IMR-90 (cell line): ENCODE measurements at regions not wholly inside any gene's neighbourhood (a gene's known extent, or its start where the extent isn't known, plus 50 kb on each side); places are given as distances from the start of the nearest gene placed in this dataset.

Source experiments
- ATAC-seq: fragments of 200-7000 bp; cut with Tn5 transposase; 2 replicates; pipeline ENCODE4 v1.9.1; 2020; ENCODE audit warnings: low read depth, mild to moderate bottlenecking, moderate library complexity
- BruUV-seq: library from RNA; stranded (reverse); fragments of 400-500 nt; replicated peaks from 2 replicates; lab custom pipeline; 2021; lab: Mats Ljungman, UMichigan
- CTCF ChIA-PET: fragments of 300-600 bp; formaldehyde crosslinking; extraction: SDS; loops from one replicate; lab custom pipeline; 2021; ENCODE audit warnings: antibody characterized with exemption; lab: Yijun Ruan, JAX
- POLR2A ChIA-PET: fragments of 300-600 bp; sonication (Branson Sonifier 250); formaldehyde crosslinking; loops from one replicate; lab custom pipeline; 2022; ENCODE audit warnings: antibody characterized with exemption; ENCODE audit not compliant: unreplicated experiment; lab: Charles Lee
- DNase-seq: peaks from one replicate; pipeline ENCODE4 v3.0.0; 2013
- H2AFZ ChIP-seq: replicated peaks from 2 replicates; pipeline ENCODE3; 2013; ENCODE audit warnings: low read length, mild to moderate bottlenecking; ENCODE audit not compliant: poor library complexity
- H2AK5ac ChIP-seq: 2 replicates; pipeline ENCODE4 v1.6.1; 2013; ENCODE audit warnings: low read depth, low read length, inconsistent platforms
- H2AK9ac ChIP-seq: replicated peaks from 2 replicates; pipeline ENCODE3; 2013; ENCODE audit warnings: mild to moderate bottlenecking, low read depth, low read length, moderate library complexity; ENCODE audit not compliant: poor library complexity
- H2BK120ac ChIP-seq: 2 replicates; pipeline ENCODE4 v1.6.1; 2013; ENCODE audit warnings: low read depth, low read length, inconsistent platforms
- H2BK15ac ChIP-seq: 3 replicates; pipeline ENCODE4 v1.6.1; 2013; ENCODE audit warnings: low read depth, low read length, inconsistent platforms
- H2BK20ac ChIP-seq: 2 replicates; pipeline ENCODE4 v1.6.1; 2013; ENCODE audit warnings: low read depth, mild to moderate bottlenecking, inconsistent platforms, low read length, moderate library complexity
- H2BK5ac ChIP-seq: 2 replicates; pipeline ENCODE4 v1.6.1; 2013; ENCODE audit warnings: mild to moderate bottlenecking, low read depth, low read length, inconsistent platforms; ENCODE audit not compliant: poor library complexity, severe bottlenecking
- H3K14ac ChIP-seq: replicated peaks from 2 replicates; pipeline ENCODE4 v1.6.1; 2013; ENCODE audit warnings: low read depth, low read length, inconsistent platforms
- H3K18ac ChIP-seq: 2 replicates; pipeline ENCODE4 v1.6.1; 2013; ENCODE audit warnings: low read depth, low read length, control low read depth
- H3K23ac ChIP-seq: 2 replicates; pipeline ENCODE4 v1.6.1; 2013; ENCODE audit warnings: low read depth, low read length, inconsistent platforms
- H3K27ac ChIP-seq: 2 replicates; pipeline ENCODE4 v1.5.1; 2013; ENCODE audit warnings: mild to moderate bottlenecking, control low read depth, low read length; ENCODE audit not compliant: insufficient read depth
- H3K27me3 ChIP-seq: 2 replicates; pipeline ENCODE4 v1.6.1; 2013; ENCODE audit warnings: low read length; ENCODE audit not compliant: control insufficient read depth, insufficient read depth
- H3K36me3 ChIP-seq: 2 replicates; pipeline ENCODE4 v1.6.1; 2013; ENCODE audit warnings: low read length, mixed read lengths; ENCODE audit not compliant: control insufficient read depth, insufficient read depth
- H3K4ac ChIP-seq: 2 replicates; pipeline ENCODE4 v1.6.1; 2013; ENCODE audit warnings: low read depth, low read length, inconsistent platforms
- H3K4me1 ChIP-seq: 2 replicates; pipeline ENCODE4 v1.6.1; 2013; ENCODE audit warnings: low read length, mixed read lengths; ENCODE audit not compliant: control insufficient read depth, insufficient read depth
- H3K4me2 ChIP-seq: 2 replicates; pipeline ENCODE4 v1.6.1; 2013; ENCODE audit warnings: low read depth, mild to moderate bottlenecking, control low read depth, low read length, moderate library complexity
- H3K4me3 ChIP-seq: 2 replicates; pipeline ENCODE4 v1.5.1; 2013; ENCODE audit warnings: low read depth, mild to moderate bottlenecking, control low read depth, low read length, moderate library complexity; ENCODE audit not compliant: insufficient read depth
- H3K56ac ChIP-seq: 2 replicates; pipeline ENCODE4 v1.6.1; 2013; ENCODE audit warnings: low read length, inconsistent platforms; ENCODE audit not compliant: insufficient read depth; ENCODE audit errors: extremely low read depth
- H3K79me1 ChIP-seq, 2 experiments: 2 replicates each; pipeline ENCODE4 v1.6.1; 2013; ENCODE audit warnings: low read length in 2 of 2, inconsistent platforms in 1 of 2, low read depth in 1 of 2
- H3K9ac ChIP-seq: 2 replicates; pipeline ENCODE4 v1.6.1; 2013; ENCODE audit warnings: low read depth, low read length, control low read depth
- H3K9me1 ChIP-seq: 2 replicates; pipeline ENCODE4 v1.6.1; 2013; ENCODE audit warnings: low read length, inconsistent platforms; ENCODE audit not compliant: insufficient read depth
- H3K9me3 ChIP-seq: 2 replicates; pipeline ENCODE4 v1.6.1; 2013; ENCODE audit warnings: low read length; ENCODE audit not compliant: control insufficient read depth, insufficient read depth
- H4K20me1 ChIP-seq: 2 replicates; pipeline ENCODE4 v1.6.1; 2013; ENCODE audit warnings: low read length, inconsistent platforms; ENCODE audit not compliant: insufficient read depth
- H4K5ac ChIP-seq: 2 replicates; pipeline ENCODE4 v1.6.1; 2013; ENCODE audit warnings: mild to moderate bottlenecking, low read depth, low read length, control low read depth
- H4K8ac ChIP-seq, 2 experiments: 2 replicates each; pipeline ENCODE4 v1.6.1; 2013; ENCODE audit warnings: low read depth in 2 of 2, low read length in 2 of 2, control low read depth in 1 of 2, inconsistent platforms in 1 of 2
- H4K91ac ChIP-seq: 2 replicates; pipeline ENCODE4 v1.6.1; 2013; ENCODE audit warnings: low read depth, low read length, inconsistent platforms; ENCODE audit not compliant: insufficient read depth
- BHLHE40 ChIP-seq: fragments of 150-350 bp; IDR thresholded peaks from 2 replicates; pipeline ENCODE4 v1.6.1; 2016; ENCODE audit warnings: mild to moderate bottlenecking, low read depth, low read length
- ELK1 ChIP-seq: fragments of 150-350 bp; IDR thresholded peaks from 2 replicates; pipeline ENCODE4 v1.6.1; 2016; ENCODE audit warnings: low read depth, mild to moderate bottlenecking, low read length, moderate library complexity, borderline replicate concordance
- MAZ ChIP-seq: IDR thresholded peaks from 2 replicates; pipeline ENCODE4 v1.6.1; 2012; ENCODE audit warnings: low read depth, mild to moderate bottlenecking, low read length, improper control_type of control experiment, moderate library complexity, borderline replicate concordance
- POLR2A ChIP-seq: IDR thresholded peaks from 2 replicates; pipeline ENCODE4 v1.6.1; 2012; ENCODE audit warnings: mild to moderate bottlenecking, low read depth, low read length
- RCOR1 ChIP-seq: IDR thresholded peaks from 2 replicates; pipeline ENCODE4 v1.6.1; 2012; ENCODE audit warnings: mild to moderate bottlenecking, low read length, improper control_type of control experiment; ENCODE audit not compliant: insufficient replicate concordance
- RFX5 ChIP-seq: IDR thresholded peaks from 2 replicates; pipeline ENCODE4 v1.8.0; 2012; ENCODE audit warnings: low read depth, mild to moderate bottlenecking, low read length, moderate library complexity
- USF2 ChIP-seq: fragments of 150-350 bp; IDR thresholded peaks from 2 replicates; pipeline ENCODE4 v1.6.1; 2017; ENCODE audit warnings: mild to moderate bottlenecking, antibody characterized with exemption, low read length, low read depth
- WGBS, 2 experiments: methylation state at CpG; one replicate each; pipeline versions ENCODE4 v1.1.5 to v1.1.7; 2013; ENCODE audit warnings: missing lambda C conversion rate in 2 of 2; ENCODE audit not compliant: insufficient read length in 1 of 2; ENCODE audit errors: extremely low coverage in 2 of 2; 5-methylcytosine and 5-hydroxymethylcytosine counted together
- dilution Hi-C: fragments of 300-500 bp; cut with HindIII; formaldehyde crosslinking; loops from one replicate; pipeline ENCODE4 v1.14.3; 2018; ENCODE audit warnings: low sequenced_read_pairs; ENCODE audit not compliant: unreplicated experiment
- in situ Hi-C: fragments of 300-500 bp; cut with MboI; formaldehyde crosslinking; loops from 3 replicates; pipeline ENCODE4 v1.14.3; 2019; ENCODE audit warnings: low sequenced_read_pairs, inconsistent platforms, mixed read lengths
- intact Hi-C: fragments of 100-400 bp; cut with micrococcal nuclease; formaldehyde crosslinking; loops from 2 replicates; pipeline ENCODE4 v1.10.0; 2022
- TF ChIP-seq, protein P1 (sequence below): conservative IDR thresholded peaks from 2 replicates; pipeline ENCODE4 v1.5.1; 2012; ENCODE audit warnings: mild to moderate bottlenecking, low read depth, low read length, improper control_type of control experiment

DNA sequence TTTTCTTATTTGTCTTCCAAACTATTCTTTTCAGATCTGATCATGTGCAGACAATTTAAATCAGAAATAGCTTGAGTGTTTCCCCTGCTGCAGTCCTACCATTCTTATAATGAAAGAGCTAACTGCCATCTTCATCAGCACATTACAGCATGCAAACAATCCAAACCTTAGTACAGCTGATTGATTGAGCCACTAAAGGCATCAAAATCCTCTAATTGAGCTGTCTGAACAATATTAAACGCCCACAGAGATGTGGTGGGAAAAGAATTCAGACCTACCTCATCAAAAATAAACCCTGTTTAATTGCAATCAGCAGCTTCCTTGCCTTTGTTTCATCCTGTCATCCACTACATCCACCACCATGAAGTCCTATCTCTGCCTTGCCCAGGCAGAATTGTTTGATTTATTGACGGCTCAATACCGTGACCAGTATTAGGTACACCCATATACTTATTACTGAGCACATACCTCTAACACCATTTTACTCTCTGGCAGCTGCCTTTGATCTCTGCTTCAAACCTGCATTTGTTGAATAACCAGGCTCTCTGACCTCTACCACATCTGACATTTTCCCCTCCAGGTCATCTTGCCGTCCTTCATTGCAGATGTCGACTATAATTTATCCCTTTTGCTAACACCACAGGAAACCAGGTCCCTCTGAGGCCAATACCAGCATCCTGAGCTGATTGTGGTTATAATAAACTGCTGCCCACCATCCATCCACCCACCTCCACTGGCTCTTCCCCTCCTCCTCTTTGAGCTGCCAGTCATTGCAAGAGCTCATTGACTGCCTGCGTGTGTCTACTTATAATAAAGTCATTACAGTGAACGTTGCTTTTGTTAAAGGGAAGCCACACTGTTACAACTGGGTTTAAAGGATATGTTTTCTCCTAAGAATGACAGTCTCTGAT lies 78.5 kb downstream of the RBM43 start:
- Histone ChIP-seq H2BK5ac (no peak overlapping the region), H2BK15ac (no peak overlapping the region), H3K4me3 (no peak overlapping the region), H3K14ac (no peak overlapping the region), H4K91ac (no peak overlapping the region), H2BK120ac (no peak overlapping the region), H3K56ac (no peak overlapping the region), H3K4ac (no peak overlapping the region), H3K27me3 (peaks cover 2% of the 10 kb centered on the region), H3K9me1 (no peaks in the 10 kb centered on the region), H2AFZ (no peak overlapping the region), H4K8ac (no peak overlapping the region), H3K18ac (no peak overlapping the region), H3K4me1 (no peaks in the 10 kb centered on the region), H3K9ac (no peak overlapping the region), H4K5ac (no peak overlapping the region), H3K79me1 (no peaks in the 10 kb centered on the region), H2AK9ac (no peak overlapping the region), H3K27ac (no peak overlapping the region), H3K36me3 (no peaks in the 10 kb centered on the region), H4K20me1 (no peaks in the 10 kb centered on the region), H3K23ac (no peak overlapping the region), H2BK20ac (no peak overlapping the region), H2AK5ac (no peak overlapping the region), H3K9me3 (no peaks in the 10 kb centered on the region), H3K4me2 (no peak overlapping the region)
- BruUV-seq, result no TSS peak
- ChIA-PET POLR2A (no interaction called here), CTCF (interaction anchor here (0.7 to 0.8 kb wide), 2 partner anchors 10 to 56 kb away, joined by 3 read pairs; no protein-coding TSS in a partner anchor)
- TF ChIP-seq RCOR1 (no peak), POLR2A (no peak), BHLHE40 (no peak), MAZ (no peak), RFX5 (no peak), USF2 (no peak), ELK1 (no peak)
- TF ChIP-seq, protein P1, sequence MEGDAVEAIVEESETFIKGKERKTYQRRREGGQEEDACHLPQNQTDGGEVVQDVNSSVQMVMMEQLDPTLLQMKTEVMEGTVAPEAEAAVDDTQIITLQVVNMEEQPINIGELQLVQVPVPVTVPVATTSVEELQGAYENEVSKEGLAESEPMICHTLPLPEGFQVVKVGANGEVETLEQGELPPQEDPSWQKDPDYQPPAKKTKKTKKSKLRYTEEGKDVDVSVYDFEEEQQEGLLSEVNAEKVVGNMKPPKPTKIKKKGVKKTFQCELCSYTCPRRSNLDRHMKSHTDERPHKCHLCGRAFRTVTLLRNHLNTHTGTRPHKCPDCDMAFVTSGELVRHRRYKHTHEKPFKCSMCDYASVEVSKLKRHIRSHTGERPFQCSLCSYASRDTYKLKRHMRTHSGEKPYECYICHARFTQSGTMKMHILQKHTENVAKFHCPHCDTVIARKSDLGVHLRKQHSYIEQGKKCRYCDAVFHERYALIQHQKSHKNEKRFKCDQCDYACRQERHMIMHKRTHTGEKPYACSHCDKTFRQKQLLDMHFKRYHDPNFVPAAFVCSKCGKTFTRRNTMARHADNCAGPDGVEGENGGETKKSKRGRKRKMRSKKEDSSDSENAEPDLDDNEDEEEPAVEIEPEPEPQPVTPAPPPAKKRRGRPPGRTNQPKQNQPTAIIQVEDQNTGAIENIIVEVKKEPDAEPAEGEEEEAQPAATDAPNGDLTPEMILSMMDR, result no peak
- in situ Hi-C loops (no loop called here), dilution Hi-C loops (no loop called here), intact Hi-C loops (no loop called here)
- no peak for ATAC-seq
- no peak for DNase-seq
- 60% methylated on average over 1 of the region's 7 CpGs; no CpG with 5 or more reads in 1 of the 2 experiments for WGBS, 2 experiments
